ENCODE measurements at regions not wholly inside any gene's neighbourhood (a gene's known extent, or its start where the extent isn't known, plus 50 kb on each side); places are given as distances from the start of the nearest gene placed in this dataset.
A peak's percentile ranks its signal among the peaks of the same experiment; 100 is the strongest.

- no peak for TF ChIP-seq CTCF (IDR thresholded peaks at IDR 0.05; ENCODE audit: control extremely low read depth, extremely low read depth)
- WGBS, 2 donors, result 87 to 90% methylated on average over 8 of the region's 8 CpGs
- Histone ChIP-seq H3K27me3 (ENCODE audit: control insufficient read depth in 3 of 3, insufficient read depth in 3 of 3, low read length in 2 of 3) (no peaks in the 10 kb centered on the region), H3K9me3 (ENCODE audit: control insufficient read depth in 4 of 4, insufficient read depth in 3 of 4, low read length in 3 of 4) (no peaks in the 10 kb centered on the region), H3K27ac (ENCODE audit: low read depth in 1 of 2, low read length in 1 of 2) (no peak overlapping the region), H3K4me1 (ENCODE audit: control insufficient read depth in 5 of 5, insufficient read depth in 5 of 5, low read length in 5 of 5) (peaks cover 0 to 16% (median 0%) of the 10 kb centered on the region in 5 donors), H3K9ac (ENCODE audit: insufficient read depth in 1 of 2, low read length in 2 of 2) (no peak overlapping the region), H3K36me3 (ENCODE audit: control insufficient read depth in 4 of 4, insufficient read depth in 4 of 4, low read length in 4 of 4) (no peaks in the 10 kb centered on the region), H3K4me3 (no peak overlapping the region)
- no peak for DNase-seq
- no peak for ATAC-seq (ENCODE audit: insufficient read depth, low FRiP score)
Measured at GRCh38 chr21:16740511-16740910, 772.3 kb upstream of the CXADR start.

- H3K27ac ChIP-seq (ENCODE audit: low read depth in 1 of 2, low read length in 1 of 2), result no peak overlapping the region
- no peak overlapping the region for H3K9ac ChIP-seq (ENCODE audit: insufficient read depth in 1 of 2, low read length in 2 of 2)
- WGBS, 2 donors, result 54 to 70% methylated on average over 7 of the region's 7 CpGs
- H3K4me3 ChIP-seq, result no peak overlapping the region
- DNase-seq (no peak), ATAC-seq (ENCODE audit: insufficient read depth, low FRiP score) (no peak)
- no peaks in the 10 kb centered on the region for H3K36me3 ChIP-seq (ENCODE audit: control insufficient read depth in 4 of 4, insufficient read depth in 4 of 4, low read length in 4 of 4)
- H3K9me3 ChIP-seq (ENCODE audit: control insufficient read depth in 4 of 4, insufficient read depth in 3 of 4, low read length in 3 of 4), result no peaks in the 10 kb centered on the region
- peaks cover 0 to 16% (median 0%) of the 10 kb centered on the region in 5 donors for H3K4me1 ChIP-seq (ENCODE audit: control insufficient read depth in 5 of 5, insufficient read depth in 5 of 5, low read length in 5 of 5)
- no peaks in the 10 kb centered on the region for H3K27me3 ChIP-seq (ENCODE audit: control insufficient read depth in 3 of 3, insufficient read depth in 3 of 3, low read length in 2 of 3)
- TF ChIP-seq CTCF (IDR thresholded peaks at IDR 0.05; ENCODE audit: control extremely low read depth, extremely low read depth), result no peak
Measured at GRCh38 chr21:16741141-16741665, 771.6 kb upstream of the CXADR start.

GRCh38 chr21:16742131-16742641, 770.7 kb upstream of the CXADR start:
- H3K27me3 ChIP-seq (ENCODE audit: control insufficient read depth in 3 of 3, insufficient read depth in 3 of 3, low read length in 2 of 3), result no peaks in the 10 kb centered on the region
- H3K4me1 ChIP-seq (ENCODE audit: control insufficient read depth in 5 of 5, insufficient read depth in 5 of 5, low read length in 5 of 5), result peaks cover 0 to 16% (median 0%) of the 10 kb centered on the region in 5 donors
- H3K36me3 ChIP-seq (ENCODE audit: control insufficient read depth in 4 of 4, insufficient read depth in 4 of 4, low read length in 4 of 4), result no peaks in the 10 kb centered on the region
- H3K9ac ChIP-seq (ENCODE audit: insufficient read depth in 1 of 2, low read length in 2 of 2), result no peak overlapping the region
- H3K9me3 ChIP-seq (ENCODE audit: control insufficient read depth in 4 of 4, insufficient read depth in 3 of 4, low read length in 3 of 4), result no peaks in the 10 kb centered on the region
- peak; percentile 32 to 89 (median 74) for DNase-seq
- no peak overlapping the region for H3K4me3 ChIP-seq
- no peak overlapping the region for H3K27ac ChIP-seq (ENCODE audit: low read depth in 1 of 2, low read length in 1 of 2)
- 41 to 75% methylated on average over 3 of the region's 3 CpGs for WGBS, 2 donors
- no peak for TF ChIP-seq CTCF (IDR thresholded peaks at IDR 0.05; ENCODE audit: control extremely low read depth, extremely low read depth)
- ATAC-seq (ENCODE audit: insufficient read depth, low FRiP score), result peak; percentile 47

GRCh38 chr21:16742741-16743140, 770.1 kb upstream of the CXADR start:
- Histone ChIP-seq H3K4me3 (no peak overlapping the region), H3K36me3 (ENCODE audit: control insufficient read depth in 4 of 4, insufficient read depth in 4 of 4, low read length in 4 of 4) (no peaks in the 10 kb centered on the region), H3K4me1 (ENCODE audit: control insufficient read depth in 5 of 5, insufficient read depth in 5 of 5, low read length in 5 of 5) (peaks cover 0 to 16% (median 0%) of the 10 kb centered on the region in 5 donors), H3K9me3 (ENCODE audit: control insufficient read depth in 4 of 4, insufficient read depth in 3 of 4, low read length in 3 of 4) (no peaks in the 10 kb centered on the region), H3K27ac (ENCODE audit: low read depth in 1 of 2, low read length in 1 of 2) (no peak overlapping the region), H3K27me3 (ENCODE audit: control insufficient read depth in 3 of 3, insufficient read depth in 3 of 3, low read length in 2 of 3) (no peaks in the 10 kb centered on the region), H3K9ac (ENCODE audit: insufficient read depth in 1 of 2, low read length in 2 of 2) (no peak overlapping the region)
- ATAC-seq (ENCODE audit: insufficient read depth, low FRiP score) (no peak), DNase-seq (no peak)
- TF ChIP-seq CTCF (IDR thresholded peaks at IDR 0.05; ENCODE audit: control extremely low read depth, extremely low read depth), result no peak
- WGBS, 2 donors, result 61 to 82% methylated on average over 5 of the region's 5 CpGs

All from lung (tissue), 11 donors.